ENCODE measurements at regions not wholly inside any gene's neighbourhood (a gene's known extent, or its start where the extent isn't known, plus 50 kb on each side); places are given as distances from the start of the nearest gene placed in this dataset.
A peak's percentile ranks its signal among the peaks of the same experiment; 100 is the strongest.
"Not testable (repeated sequence)": the region's sequence is repeated elsewhere in the genome, so short reads cannot be mapped to it uniquely, and the experiment has no call there.

- DNase-seq: no peak
Measured at GRCh38 chr5:130815246-130815645, 349.8 kb downstream of the HINT1 start.

DNA sequence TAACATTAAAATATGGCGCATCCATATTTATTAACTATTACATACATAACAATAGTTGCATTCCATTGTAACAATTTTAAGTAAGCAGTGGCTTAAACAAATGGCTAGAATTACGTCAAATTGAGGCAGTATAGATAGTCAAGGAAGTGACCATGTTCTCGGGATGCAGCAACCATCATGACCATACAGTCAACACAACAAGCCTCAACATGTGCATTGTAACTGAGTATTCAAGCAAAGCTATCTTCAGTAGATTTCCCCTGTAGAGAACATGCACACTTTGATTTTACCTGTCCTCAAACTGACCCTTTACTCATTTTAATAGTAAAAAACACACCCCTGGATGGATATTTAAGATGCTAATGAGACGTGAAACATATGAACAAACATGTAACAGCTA, 356.4 kb downstream of the HINT1 start:
- no peak for DNase-seq

- DNase-seq: no peak
Measured at GRCh38 chr5:130805648-130806047, 359.4 kb downstream of the HINT1 start.

- no peak for DNase-seq
Measured at GRCh38 chr5:130805036-130805435, 360.0 kb downstream of the HINT1 start.

GRCh38 chr5:130801963-130802362, 363.1 kb downstream of the HINT1 start:
- DNase-seq: no peak

- no peak for DNase-seq
Measured at GRCh38 chr5:130799015-130799414, 366.0 kb downstream of the HINT1 start.

DNA sequence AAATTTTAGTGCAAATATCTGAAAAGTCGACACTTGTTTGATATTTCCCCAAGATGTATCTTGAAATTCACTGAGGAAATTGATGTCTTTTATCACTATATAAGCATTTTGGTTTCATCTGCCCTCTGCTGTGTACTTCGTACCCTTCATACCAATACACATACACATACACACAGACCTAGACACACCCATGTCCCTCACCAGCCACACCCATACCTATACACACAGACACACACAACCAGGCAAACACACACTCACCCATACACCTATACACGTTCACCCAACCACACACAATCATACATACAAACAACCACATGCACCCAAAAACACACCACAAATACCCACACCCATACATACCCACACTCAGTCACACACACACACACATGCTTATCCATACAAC, 367.8 kb downstream of the HINT1 start:
- no peak for DNase-seq

- no peak for DNase-seq
Measured at GRCh38 chr5:130796902-130797301, 368.2 kb downstream of the HINT1 start.

- no peak for DNase-seq
Measured at GRCh38 chr5:130796032-130796431, 369.0 kb downstream of the HINT1 start.

DNA sequence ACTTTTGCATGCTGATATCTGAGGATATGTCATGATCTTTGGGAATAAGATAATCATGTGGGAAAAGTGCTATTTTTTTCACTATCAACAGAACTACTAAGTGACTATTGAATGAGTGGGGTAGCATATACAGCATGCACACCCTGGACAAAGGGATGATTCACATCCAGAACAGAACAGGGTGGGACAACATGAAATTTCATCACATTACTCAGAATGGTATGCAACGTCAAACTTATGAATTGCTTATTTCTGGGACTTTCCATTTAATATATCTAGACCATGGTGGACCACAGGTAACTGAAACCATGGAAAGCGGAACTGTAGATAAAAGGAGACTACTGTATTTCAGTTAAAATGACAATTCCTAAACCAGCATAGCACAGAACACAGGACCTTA, 370.0 kb downstream of the HINT1 start:
- DNase-seq: no peak

GRCh38 chr5:130777794-130778193, 387.3 kb downstream of the HINT1 start:
- DNase-seq: no peak

DNA sequence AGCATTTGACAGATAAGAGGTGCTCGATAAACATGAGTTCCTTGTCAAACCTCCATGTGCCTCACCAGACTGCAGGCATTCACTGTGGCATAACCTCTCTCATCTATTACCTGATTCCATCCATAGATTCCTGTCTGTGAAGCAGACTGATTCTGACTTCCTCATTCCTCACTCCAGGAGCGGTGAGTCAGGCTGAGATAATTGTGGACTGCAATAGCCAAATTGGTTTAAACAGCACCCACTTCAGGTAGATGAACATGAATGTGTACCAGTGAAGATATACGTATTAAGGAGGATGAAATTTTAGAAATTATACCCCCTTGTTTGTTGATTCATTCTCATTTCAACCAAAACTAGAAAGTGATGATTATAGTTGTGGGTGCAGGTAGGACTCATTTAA, 391.2 kb downstream of the HINT1 start:
- no peak for DNase-seq

DNA sequence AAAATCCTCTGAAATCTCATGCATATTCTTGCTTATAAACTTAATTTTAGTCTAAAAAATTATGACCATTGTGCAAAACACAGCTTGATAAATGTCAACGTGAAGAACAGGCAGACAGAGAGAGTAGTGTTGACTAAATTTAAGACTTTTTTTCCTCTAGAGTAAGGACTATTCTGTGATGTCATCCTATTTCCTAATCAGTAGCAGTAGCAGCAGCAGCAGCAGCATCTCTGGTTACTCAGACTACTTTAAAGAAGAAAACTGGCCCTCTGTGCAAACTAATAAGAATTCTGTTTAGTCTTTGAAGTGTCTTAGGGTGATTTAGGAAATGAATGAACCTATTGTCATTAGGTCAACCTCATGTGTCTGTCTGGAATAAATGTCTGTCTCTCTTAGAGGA, 403.0 kb downstream of the HINT1 start:
- DNase-seq: no peak

GRCh38 chr5:130759061-130759460, 406.0 kb downstream of the HINT1 start:
- DNase-seq: no peak

- no peak for DNase-seq
Measured at GRCh38 chr5:130747556-130747955, 417.5 kb downstream of the HINT1 start.

DNA sequence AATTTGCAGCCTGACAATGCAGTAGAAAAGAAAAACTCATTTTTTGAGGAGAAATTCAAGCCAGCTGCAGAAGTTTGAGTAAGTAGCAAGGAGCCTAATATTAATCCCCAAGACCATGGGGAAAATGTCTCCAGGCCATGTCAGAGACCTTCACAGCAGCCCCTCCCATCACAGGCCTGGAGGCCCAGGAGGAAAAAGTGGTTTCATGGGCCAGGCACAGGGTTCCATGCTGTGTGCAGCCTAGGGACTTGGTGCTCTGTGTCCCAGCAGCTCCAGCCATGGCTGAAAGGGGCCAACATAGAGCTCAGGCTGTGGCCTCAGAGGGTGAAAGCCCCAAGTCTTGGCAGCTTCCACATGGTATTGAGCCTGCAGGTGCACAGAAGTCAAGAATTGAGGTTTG, 418.4 kb downstream of the HINT1 start:
- DNase-seq: not testable (repeated sequence)

DNA sequence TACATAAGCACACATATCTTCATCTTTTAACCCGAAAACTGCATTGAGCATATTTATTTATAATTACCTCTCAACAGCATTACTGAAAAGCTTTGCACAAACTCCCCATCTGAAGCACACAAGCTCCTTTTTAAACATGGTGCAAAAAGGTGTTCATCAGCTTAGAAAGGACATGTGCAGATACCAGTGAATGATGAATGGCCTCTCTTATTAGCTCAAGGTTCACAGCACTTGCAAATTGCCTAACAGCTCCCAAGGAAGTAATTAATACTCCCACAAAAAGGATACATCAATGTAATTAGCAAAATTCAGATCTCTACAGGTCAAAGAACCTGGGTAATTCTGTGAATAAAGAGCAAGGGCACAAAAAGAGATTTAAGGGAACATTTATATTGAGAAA, 422.0 kb downstream of the HINT1 start:
- no peak for DNase-seq

- no peak for DNase-seq
Measured at GRCh38 chr5:130740047-130740569, 424.9 kb downstream of the HINT1 start.

GRCh38 chr5:130731839-130732238, 433.2 kb downstream of the HINT1 start:
- DNase-seq: no peak

- no peak for DNase-seq
Measured at GRCh38 chr5:130729541-130729940, 435.5 kb downstream of the HINT1 start.

DNA sequence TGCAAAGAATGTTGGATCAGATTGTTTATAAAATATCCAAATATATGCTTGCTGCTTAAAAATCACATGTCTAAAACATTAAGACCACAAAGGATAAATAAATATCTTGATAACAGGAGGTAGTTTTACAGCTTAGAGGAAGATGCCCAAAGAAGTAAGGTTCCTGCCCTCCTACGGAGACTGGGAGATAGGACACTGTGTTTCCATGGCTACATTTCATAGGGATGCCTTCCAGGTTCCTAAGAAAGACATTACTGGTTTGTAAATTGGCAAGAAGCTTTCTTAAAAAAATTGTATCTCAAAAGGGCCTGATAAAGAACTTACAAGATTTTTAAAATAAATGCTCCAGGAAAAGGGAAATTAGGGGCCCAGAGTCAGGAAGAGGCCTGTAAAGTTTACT, 437.2 kb downstream of the HINT1 start:
- DNase-seq: no peak

DNA sequence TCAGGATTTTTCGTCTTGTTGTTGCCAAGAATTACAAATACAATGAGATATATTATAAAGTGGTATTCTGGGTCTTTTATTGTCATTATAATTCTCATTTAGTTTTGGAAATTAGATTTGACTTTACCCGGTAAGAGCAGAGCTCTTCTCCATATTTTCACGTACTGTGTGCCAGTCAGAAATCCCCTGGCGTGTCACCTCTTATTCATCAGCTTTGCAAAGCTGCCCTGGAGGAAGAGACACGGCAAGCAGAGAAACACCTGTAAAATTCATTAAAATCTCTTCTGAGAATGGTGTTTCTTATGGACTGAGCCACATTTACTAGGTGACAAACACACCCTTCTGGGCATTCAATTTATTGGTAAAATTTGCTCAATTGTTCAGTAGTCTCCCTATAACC, 440.4 kb downstream of the HINT1 start:
- no peak for DNase-seq

- DNase-seq: peak; percentile 32
Measured at GRCh38 chr5:130720355-130720754, 444.7 kb downstream of the HINT1 start.

DNA sequence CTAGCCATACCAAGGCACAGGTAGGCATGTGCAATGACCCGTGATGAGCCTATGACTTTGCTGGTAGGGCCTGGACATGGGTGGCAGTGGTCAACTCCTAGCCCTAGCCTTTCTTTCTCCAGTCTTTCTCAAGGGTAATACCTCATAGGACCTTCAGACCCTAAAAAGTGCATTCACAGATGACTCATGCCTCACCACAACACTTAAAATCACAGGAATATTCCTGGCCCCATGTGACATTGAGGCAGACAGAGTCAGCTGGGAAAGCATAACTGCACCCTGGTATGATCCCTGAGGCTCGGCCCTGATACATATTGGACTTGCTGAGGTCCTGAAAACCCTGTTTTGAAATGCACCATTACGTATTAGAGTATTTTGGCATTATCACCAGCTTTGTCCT, 449.5 kb downstream of the HINT1 start:
- no peak for DNase-seq

- DNase-seq: no peak
Measured at GRCh38 chr5:130714200-130714599, 450.9 kb downstream of the HINT1 start.

- DNase-seq: no peak
Measured at GRCh38 chr5:130712324-130712723, 452.7 kb downstream of the HINT1 start.

Measured in RPMI8226 (cell line).